HL-60 (cell line): ENCODE measurements at regions not wholly inside any gene's neighbourhood (a gene's known extent, or its start where the extent isn't known, plus 50 kb on each side); places are given as distances from the start of the nearest gene placed in this dataset.

Experiments used
- GABPA ChIP-seq: IDR thresholded peaks from 2 replicates; pipeline ENCODE4 v1.6.1; 2012; ENCODE audit warnings: low read depth
- POLR2AphosphoS5 ChIP-seq: IDR thresholded peaks from 2 replicates; pipeline ENCODE4 v1.6.1; 2012; ENCODE audit warnings: low read depth
- REST ChIP-seq: IDR thresholded peaks from 2 replicates; pipeline ENCODE4 v1.6.1; 2012; ENCODE audit warnings: low read depth; ENCODE audit not compliant: insufficient replicate concordance
- SPI1 ChIP-seq: IDR thresholded peaks from 2 replicates; pipeline ENCODE4 v1.6.1; 2012; ENCODE audit warnings: low read depth, mild to moderate bottlenecking, borderline replicate concordance
- TF ChIP-seq, protein P1 (sequence below): IDR thresholded peaks from one replicate; pipeline ENCODE4 v1.5.1; 2011; ENCODE audit warnings: low read length, control low read depth, inconsistent platforms; ENCODE audit not compliant: insufficient read depth

DNA sequence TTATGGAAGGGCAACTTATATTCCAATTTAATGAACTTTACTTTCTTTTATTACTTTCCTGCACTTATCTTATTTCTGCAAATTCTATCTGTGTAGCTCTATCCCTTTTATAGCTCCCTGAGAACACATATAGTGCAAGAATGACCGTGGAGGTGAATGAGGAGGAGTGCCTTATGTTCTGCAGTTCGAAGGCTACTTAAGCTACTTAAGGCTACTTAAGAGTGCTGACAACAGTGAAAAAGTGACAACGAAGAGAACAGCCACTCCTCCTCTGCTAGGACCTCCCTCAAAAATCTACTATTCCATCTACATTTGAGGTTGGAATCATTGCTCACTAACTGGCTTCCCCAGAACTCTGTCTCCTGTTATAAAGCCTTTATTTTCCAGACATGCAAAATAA, 1365.7 kb upstream of the C9orf72 start:
- TF ChIP-seq, protein P1, sequence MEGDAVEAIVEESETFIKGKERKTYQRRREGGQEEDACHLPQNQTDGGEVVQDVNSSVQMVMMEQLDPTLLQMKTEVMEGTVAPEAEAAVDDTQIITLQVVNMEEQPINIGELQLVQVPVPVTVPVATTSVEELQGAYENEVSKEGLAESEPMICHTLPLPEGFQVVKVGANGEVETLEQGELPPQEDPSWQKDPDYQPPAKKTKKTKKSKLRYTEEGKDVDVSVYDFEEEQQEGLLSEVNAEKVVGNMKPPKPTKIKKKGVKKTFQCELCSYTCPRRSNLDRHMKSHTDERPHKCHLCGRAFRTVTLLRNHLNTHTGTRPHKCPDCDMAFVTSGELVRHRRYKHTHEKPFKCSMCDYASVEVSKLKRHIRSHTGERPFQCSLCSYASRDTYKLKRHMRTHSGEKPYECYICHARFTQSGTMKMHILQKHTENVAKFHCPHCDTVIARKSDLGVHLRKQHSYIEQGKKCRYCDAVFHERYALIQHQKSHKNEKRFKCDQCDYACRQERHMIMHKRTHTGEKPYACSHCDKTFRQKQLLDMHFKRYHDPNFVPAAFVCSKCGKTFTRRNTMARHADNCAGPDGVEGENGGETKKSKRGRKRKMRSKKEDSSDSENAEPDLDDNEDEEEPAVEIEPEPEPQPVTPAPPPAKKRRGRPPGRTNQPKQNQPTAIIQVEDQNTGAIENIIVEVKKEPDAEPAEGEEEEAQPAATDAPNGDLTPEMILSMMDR, result no peak
- TF ChIP-seq REST (no peak), POLR2AphosphoS5 (no peak), GABPA (no peak), SPI1 (no peak)
